CD14-positive monocyte (primary cell): ENCODE measurements at regions not wholly inside any gene's neighbourhood (a gene's known extent, or its start where the extent isn't known, plus 50 kb on each side); places are given as distances from the start of the nearest gene placed in this dataset.

Experiments
- DNase-seq, 3 donors: peaks; one replicate each; pipeline ENCODE4 v3.0.0-alpha.2; 2011 to 2022
- H2AFZ ChIP-seq: 2 replicates; pipeline ENCODE4 v1.6.0; 2012; ENCODE audit warnings: mild to moderate bottlenecking, low read depth, low read length, inconsistent platforms; ENCODE audit not compliant: insufficient read depth, poor library complexity, severe bottlenecking
- H3K27ac ChIP-seq, 2 donors: 1 replicate in 1 of 2; 2 replicates in 1 of 2; pipeline ENCODE4 v1.5.1; 2012 to 2013; ENCODE audit warnings: low read length in 2 of 2, control low read depth in 1 of 2, inconsistent platforms in 1 of 2, low read depth in 1 of 2, mild to moderate bottlenecking in 1 of 2
- H3K27me3 ChIP-seq, 2 donors: one replicate each; pipeline versions ENCODE4 v1.6.0 to v1.6.1; 2011 to 2013; ENCODE audit warnings: low read length in 2 of 2; ENCODE audit not compliant: control insufficient read depth in 2 of 2, insufficient read depth in 2 of 2
- H3K36me3 ChIP-seq, 2 donors: replicated peaks in 1 of 2; 1 replicate in 1 of 2; 2 replicates in 1 of 2; pipeline versions ENCODE4 v1.5.1 to v1.6.1; 2012 to 2013; ENCODE audit warnings: low read length in 2 of 2, control low read depth in 1 of 2, inconsistent platforms in 1 of 2, mild to moderate bottlenecking in 1 of 2; ENCODE audit not compliant: insufficient read depth in 2 of 2, control insufficient read depth in 1 of 2
- H3K4me1 ChIP-seq, 2 donors: 1 replicate in 1 of 2; 2 replicates in 1 of 2; pipeline versions ENCODE4 v1.5.1 to v1.6.1; 2012 to 2013; ENCODE audit warnings: low read length in 2 of 2, control low read depth in 1 of 2, inconsistent platforms in 1 of 2, mild to moderate bottlenecking in 1 of 2, moderate library complexity in 1 of 2; ENCODE audit not compliant: insufficient read depth in 2 of 2, control insufficient read depth in 1 of 2
- H3K4me2 ChIP-seq: replicated peaks from 2 replicates; pipeline ENCODE3; 2012; ENCODE audit warnings: low read length, moderate library complexity, mild to moderate bottlenecking; ENCODE audit not compliant: poor library complexity, severe bottlenecking; ENCODE audit errors: extremely low read depth
- H3K4me3 ChIP-seq, 3 experiments: fragments of 200-600 bp in 1 of 3; sonication (generic) in 1 of 3; replicated peaks in 1 of 3; 1 replicate in 2 of 3; 2 replicates in 1 of 3; pipeline ENCODE4 v1.5.1; 2011 to 2013; ENCODE audit warnings: low read length in 3 of 3, mild to moderate bottlenecking in 3 of 3, control low read depth in 2 of 3, low read depth in 2 of 3, inconsistent platforms in 1 of 3, moderate library complexity in 1 of 3
- H3K79me2 ChIP-seq: 2 replicates; pipeline ENCODE4 v1.6.0; 2012; ENCODE audit warnings: mild to moderate bottlenecking, control low read depth, inconsistent platforms, low read length, moderate library complexity; ENCODE audit not compliant: insufficient read depth
- H3K9ac ChIP-seq: 2 replicates; pipeline ENCODE4 v1.6.0; 2017; ENCODE audit warnings: low read length, mild to moderate bottlenecking; ENCODE audit not compliant: insufficient read depth, poor library complexity, severe bottlenecking
- H3K9me3 ChIP-seq, 2 donors: replicated peaks in 1 of 2; 1 replicate in 1 of 2; 2 replicates in 1 of 2; pipeline versions ENCODE4 v1.5.1 to v1.6.1; 2012 to 2013; ENCODE audit warnings: low read length in 2 of 2, control low read depth in 1 of 2; ENCODE audit not compliant: control insufficient read depth in 1 of 2, insufficient read depth in 1 of 2
- H4K20me1 ChIP-seq: 2 replicates; pipeline ENCODE4 v1.6.0; 2012; ENCODE audit warnings: mild to moderate bottlenecking, low read length, control low read depth, moderate library complexity; ENCODE audit not compliant: insufficient read depth
- H3K27ac Mint-ChIP-seq, 7 donors: one replicate each; pipeline ENCODE4 v1.8.0; 2020; ENCODE audit warnings: mild to moderate bottlenecking in 7 of 7, mixed read lengths in 7 of 7, moderate library complexity in 6 of 7, inconsistent platforms in 2 of 7
- H3K27me3 Mint-ChIP-seq, 3 donors: one replicate each; pipeline ENCODE4 v1.8.0; 2021 to 2022; ENCODE audit warnings: low read depth in 3 of 3, mild to moderate bottlenecking in 3 of 3, mixed read lengths in 3 of 3, moderate library complexity in 3 of 3, inconsistent platforms in 1 of 3
- H3K36me3 Mint-ChIP-seq, 2 donors: one replicate each; pipeline ENCODE4 v1.8.0; 2020; ENCODE audit warnings: mixed read lengths in 2 of 2, inconsistent platforms in 1 of 2, mild to moderate bottlenecking in 1 of 2
- H3K4me1 Mint-ChIP-seq: one replicate; pipeline ENCODE4 v1.8.0; 2020; ENCODE audit warnings: mild to moderate bottlenecking, mixed read lengths
- H3K4me3 Mint-ChIP-seq, 2 donors: one replicate each; pipeline ENCODE4 v1.8.0; 2020; ENCODE audit warnings: mild to moderate bottlenecking in 2 of 2, mixed read lengths in 2 of 2, moderate library complexity in 1 of 2
- H3K9me3 Mint-ChIP-seq, 7 donors: one replicate each; pipeline ENCODE4 v1.8.0; 2020 to 2022; ENCODE audit warnings: mixed read lengths in 7 of 7, mild to moderate bottlenecking in 6 of 7, moderate library complexity in 6 of 7, inconsistent platforms in 2 of 7
- CTCF ChIP-seq: fragments of 200-600 bp; IDR thresholded peaks from one replicate; pipeline ENCODE4 v1.8.0; 2022; ENCODE audit warnings: antibody characterized with exemption, mild to moderate bottlenecking
- WGBS: methylation state at CpG from one replicate; pipeline ENCODE4 v1.1.5; 2013; ENCODE audit warnings: missing lambda C conversion rate; ENCODE audit not compliant: insufficient coverage; 5-methylcytosine and 5-hydroxymethylcytosine counted together
- intact Hi-C, 2 donors: fragments of 100-400 bp; cut with micrococcal nuclease; formaldehyde crosslinking; loops; one replicate each; pipeline versions ENCODE4 v1.15.0 to v1.15.1; 2023

DNA sequence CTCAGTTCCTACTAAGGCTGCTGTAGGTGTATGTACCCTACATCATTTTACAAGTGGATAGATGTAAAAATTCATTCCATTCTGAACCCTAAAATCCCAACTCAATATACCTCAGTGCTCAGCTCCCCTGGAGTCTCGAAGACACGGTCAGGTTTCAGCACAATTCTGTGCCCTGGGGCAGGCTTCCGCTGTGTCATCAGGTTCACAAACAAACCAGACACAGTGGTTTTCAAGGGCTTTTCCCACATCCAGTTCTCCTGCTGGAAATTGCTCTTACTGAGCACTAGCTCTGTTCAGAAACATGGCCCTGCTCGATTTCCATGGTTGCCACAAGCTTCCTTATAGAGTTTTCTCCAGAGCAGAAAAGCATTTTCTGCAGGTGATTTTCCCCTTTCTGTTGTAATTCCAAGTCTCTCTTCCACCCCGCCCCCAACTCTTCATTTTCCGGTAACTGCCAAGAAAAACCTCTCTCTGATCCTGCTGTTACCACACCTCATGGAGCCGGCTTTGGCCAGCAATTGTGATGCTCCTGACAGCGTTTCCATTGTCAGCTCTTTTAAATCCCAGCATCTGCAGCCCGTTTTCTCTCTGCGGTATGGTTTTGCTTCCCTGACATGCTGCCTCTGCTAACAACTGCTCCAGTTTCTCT, 483.0 kb upstream of the CCDC196 start:
- Histone ChIP-seq H4K20me1 (no peaks in the 10 kb centered on the region), H3K36me3 (no peaks in the 10 kb centered on the region), H3K79me2 (no peaks in the 10 kb centered on the region), H3K27ac (no peak overlapping the region), H3K4me1 (no peaks in the 10 kb centered on the region), H3K4me2 (no peak overlapping the region), H3K27me3 (no peaks in the 10 kb centered on the region), H3K4me3 (no peak overlapping the region), H3K9me3 (peaks cover 0 to 27% of the 10 kb centered on the region in 2 donors), H2AFZ (no peak overlapping the region), H3K9ac (no peak overlapping the region)
- no peaks in the 10 kb centered on the region for H3K4me1 Mint-ChIP-seq
- H3K27me3 Mint-ChIP-seq: peaks cover 0 to 5% (median 1%) of the 10 kb centered on the region in 3 donors
- no peak overlapping the region for H3K4me3 Mint-ChIP-seq
- no peak overlapping the region for H3K27ac Mint-ChIP-seq
- intact Hi-C loops: no loop called here
- no peak for DNase-seq
- TF ChIP-seq CTCF: no peak
- peaks cover 21 to 41% (median 30%) of the 10 kb centered on the region in 7 donors for H3K9me3 Mint-ChIP-seq
- H3K36me3 Mint-ChIP-seq: no peaks in the 10 kb centered on the region
- 83% methylated on average over 8 of the region's 10 CpGs for WGBS

DNA sequence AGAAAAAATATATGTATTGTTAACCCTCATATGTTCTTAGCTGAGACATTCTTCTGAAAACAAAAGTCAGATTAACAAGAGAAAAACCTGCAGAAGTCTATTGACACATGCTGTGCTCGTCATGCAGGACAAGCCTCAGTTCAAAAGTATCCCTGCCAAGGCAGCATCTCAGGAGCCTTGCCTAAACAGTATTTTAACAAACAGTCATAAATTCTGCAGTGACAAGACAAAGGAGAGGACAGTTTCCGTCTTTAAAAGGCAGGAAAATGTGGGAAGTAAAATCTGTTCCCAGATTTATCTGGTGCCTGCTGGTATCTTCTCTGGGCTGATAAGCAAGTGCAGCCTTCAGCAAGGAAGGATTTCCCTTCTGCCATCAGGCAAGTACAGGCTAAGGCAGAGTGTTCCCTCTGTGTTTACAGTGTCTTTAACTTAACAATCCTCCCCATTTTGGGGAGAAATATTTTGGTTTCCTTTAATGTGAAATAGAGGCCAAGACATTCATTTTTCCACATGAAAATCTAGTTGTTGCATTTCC, 480.2 kb upstream of the CCDC196 start:
- Histone ChIP-seq H3K27ac (no peak overlapping the region), H4K20me1 (no peaks in the 10 kb centered on the region), H2AFZ (no peak overlapping the region), H3K4me1 (no peaks in the 10 kb centered on the region), H3K4me2 (no peak overlapping the region), H3K9ac (no peak overlapping the region), H3K27me3 (no peaks in the 10 kb centered on the region), H3K36me3 (no peaks in the 10 kb centered on the region), H3K4me3 (no peak overlapping the region), H3K9me3 (peaks cover 0 to 10% of the 10 kb centered on the region in 2 donors), H3K79me2 (no peaks in the 10 kb centered on the region)
- H3K27me3 Mint-ChIP-seq: peaks cover 0 to 5% (median 1%) of the 10 kb centered on the region in 3 donors
- peaks cover 12 to 18% (median 16%) of the 10 kb centered on the region in 7 donors for H3K9me3 Mint-ChIP-seq
- H3K4me1 Mint-ChIP-seq: peaks cover 6% of the 10 kb centered on the region
- H3K27ac Mint-ChIP-seq: no peak overlapping the region
- WGBS: no CpG with 5 or more reads among the region's 2 CpGs
- no peak for DNase-seq
- no peak for TF ChIP-seq CTCF
- H3K36me3 Mint-ChIP-seq: no peaks in the 10 kb centered on the region
- no peak overlapping the region for H3K4me3 Mint-ChIP-seq
- intact Hi-C loops: no loop called here
